ENCODE measurements at regions not wholly inside any gene's neighbourhood (a gene's known extent, or its start where the extent isn't known, plus 50 kb on each side); places are given as distances from the start of the nearest gene placed in this dataset.
A peak's percentile ranks its signal among the peaks of the same experiment; 100 is the strongest.
"Not testable (repeated sequence)": the region's sequence is repeated elsewhere in the genome, so short reads cannot be mapped to it uniquely, and the experiment has no call there.

DNA sequence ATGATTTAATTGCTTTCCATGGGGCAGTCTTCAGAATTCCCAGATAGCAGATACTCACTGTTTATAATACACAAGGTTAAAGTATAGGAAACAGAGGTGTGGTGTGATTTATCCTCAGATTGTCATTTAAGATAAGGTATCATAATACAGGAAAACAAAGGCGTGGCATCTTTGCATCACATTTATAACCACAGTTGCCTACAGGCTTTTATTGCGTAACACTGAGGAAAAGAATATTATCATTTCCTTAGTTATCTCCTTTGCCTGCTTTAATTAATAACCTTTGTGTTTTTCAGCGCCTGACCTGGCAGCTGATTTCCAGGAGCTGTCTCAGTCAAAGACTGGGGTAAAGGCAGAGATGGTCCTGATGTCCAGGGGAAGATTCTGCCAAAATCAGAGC lies 68.8 kb downstream of the SSX7 start:
- no peak for DNase-seq (ENCODE audit: low read depth in 2 of 2)

DNA sequence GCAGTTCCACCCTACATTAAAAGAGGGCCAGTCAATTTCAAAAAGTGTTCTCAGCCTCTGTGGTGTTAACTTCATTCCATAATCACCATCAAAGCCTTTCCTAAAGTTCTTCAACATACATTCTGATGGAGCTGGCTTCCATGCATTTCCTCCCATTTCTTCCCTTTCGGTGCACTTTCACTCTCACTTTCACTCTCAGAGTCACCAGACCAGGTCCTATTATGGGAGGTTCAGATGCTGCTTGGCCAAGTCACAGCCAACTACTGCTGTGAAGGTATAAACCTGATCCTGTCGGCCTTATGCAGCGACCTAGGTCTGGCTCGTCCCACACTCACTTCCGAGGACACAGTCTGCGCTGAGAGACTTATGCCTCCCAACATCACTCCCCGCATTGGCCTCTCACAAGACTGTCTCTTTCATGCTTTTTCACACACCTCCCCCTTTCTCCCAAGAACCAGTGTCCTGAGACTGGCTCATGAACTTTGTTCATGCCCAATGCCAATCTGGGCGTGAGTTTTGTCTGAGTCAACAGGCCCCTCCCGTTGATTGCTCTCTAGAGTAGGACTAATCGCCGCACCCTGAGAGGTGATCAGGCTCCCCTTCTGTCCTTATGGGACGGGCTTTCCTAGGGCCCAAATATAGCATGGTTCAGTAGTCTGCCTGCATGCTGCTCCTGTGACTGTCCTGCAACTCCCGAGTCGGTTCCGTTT lies 60.8 kb upstream of the XAGE1B start:
- no peak for DNase-seq (ENCODE audit: low read depth in 2 of 2)

- DNase-seq (ENCODE audit: low read depth in 2 of 2), result no peak
Measured at GRCh38 chrX:52576946-52577345, 60.1 kb upstream of the XAGE1B start.

DNA sequence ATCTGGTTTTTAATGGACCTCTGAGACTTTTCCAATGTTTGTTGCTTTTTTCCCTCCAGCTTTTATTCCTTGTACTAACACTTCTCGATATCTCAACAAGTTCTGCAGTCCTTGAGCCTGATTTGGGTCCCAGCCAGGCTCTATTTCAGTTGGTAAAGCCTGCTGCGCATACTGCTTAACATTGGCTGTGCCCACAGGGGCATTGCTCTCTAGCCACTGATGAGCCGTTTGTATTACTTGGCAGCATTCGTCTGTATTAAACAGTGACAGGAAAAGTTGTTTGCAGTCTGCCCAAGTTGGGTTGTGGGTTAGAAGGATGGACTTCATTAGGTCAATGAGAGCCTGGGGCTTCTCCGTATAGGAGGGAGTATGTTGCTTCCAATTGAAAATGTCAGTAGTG lies 59.6 kb upstream of the XAGE1B start:
- no peak for DNase-seq (ENCODE audit: low read depth in 2 of 2)

GRCh38 chrX:52574416-52575275 lies 57.8 kb upstream of the XAGE1B start:
- peak in 1 of 2 donors; percentile 17 for DNase-seq (ENCODE audit: low read depth in 2 of 2)

GRCh38 chrX:52568146-52568545 lies 51.3 kb upstream of the XAGE1B start:
- not testable (repeated sequence) for DNase-seq (ENCODE audit: low read depth in 2 of 2)

All from stimulated activated CD4-positive, alpha-beta T cell treated with anti-CD3 and anti-CD28 coated beads, Interleukin-1b, Interleukin-23, amount 100 ng/mL, for 4 hours (primary cell).